Activated CD8-positive, alpha-beta memory T cell treated with anti-CD3 and anti-CD28 coated beads for 48 hours (primary cell): ENCODE measurements at regions not wholly inside any gene's neighbourhood (a gene's known extent, or its start where the extent isn't known, plus 50 kb on each side); places are given as distances from the start of the nearest gene placed in this dataset.

Source experiments
- DNase-seq, 3 experiments: peaks; one replicate each; pipeline ENCODE4 v3.0.0-alpha.2; 2020; ENCODE audit warnings: low read depth in 2 of 3, low spot score in 2 of 3

GRCh38 chr9:126239515-126239914, 87.1 kb upstream of the MVB12B start:
- DNase-seq = no peak

DNA sequence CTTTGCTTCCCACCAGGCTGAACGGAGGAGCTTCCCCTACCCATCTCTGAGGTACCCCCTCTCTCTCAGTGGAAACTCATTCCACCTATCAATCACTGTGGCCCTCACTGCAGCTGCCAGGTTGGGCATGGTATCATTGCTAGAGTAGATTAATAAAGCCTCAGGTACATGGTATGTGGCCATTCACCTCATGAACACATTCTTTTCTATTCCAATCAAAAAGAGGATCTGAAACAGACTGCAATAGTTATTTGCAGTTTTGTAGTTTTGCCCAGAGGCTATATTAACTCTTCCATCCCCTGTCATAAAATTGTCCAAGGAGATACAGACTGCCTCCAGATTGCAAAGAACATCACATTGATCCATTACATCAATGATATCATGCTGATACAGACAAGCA, 85.8 kb upstream of the MVB12B start:
- DNase-seq = no peak

- no peak for DNase-seq
Observed at GRCh38 chr9:126248680-126249079, 77.9 kb upstream of the MVB12B start.

- DNase-seq = no peak
Observed at GRCh38 chr9:126261584-126262356, 64.9 kb upstream of the MVB12B start.

DNA sequence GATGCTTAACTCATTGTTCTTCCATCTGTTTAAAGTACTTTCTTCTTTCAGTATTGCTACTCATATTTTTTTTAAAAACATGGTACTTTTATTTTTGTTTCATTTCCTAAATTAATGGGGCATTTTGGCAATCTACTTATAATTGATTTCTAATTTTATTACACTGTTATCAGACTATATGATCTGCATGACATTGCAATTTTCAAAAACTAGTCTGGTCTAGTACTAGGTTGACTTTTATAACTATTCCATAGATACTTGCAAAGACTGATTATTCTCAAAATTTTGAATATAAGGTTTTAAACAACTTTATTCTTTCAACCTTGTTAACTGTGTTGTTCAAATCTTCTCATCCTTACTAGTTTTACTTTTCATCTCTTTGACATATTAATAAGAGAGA, 63.9 kb upstream of the MVB12B start:
- DNase-seq = no peak

DNA sequence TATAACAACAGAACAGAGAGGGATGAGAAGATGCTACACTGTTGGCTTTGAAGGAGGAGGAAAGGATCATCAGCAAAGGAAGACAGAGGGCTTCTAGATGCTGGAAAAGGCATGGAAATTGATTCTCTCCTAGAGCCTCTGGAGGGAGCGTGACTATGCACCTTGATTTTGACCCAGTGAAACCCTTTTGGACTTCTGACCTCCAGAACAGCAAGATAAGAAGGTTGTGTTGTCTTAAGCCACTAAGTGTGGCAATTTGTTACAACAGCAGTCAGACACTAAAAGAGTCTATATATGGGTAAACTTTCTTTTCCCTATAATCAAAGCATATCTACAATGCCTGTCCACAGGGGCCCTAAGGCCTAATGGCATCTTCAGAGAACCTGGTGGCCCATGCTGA, 56.1 kb upstream of the MVB12B start:
- DNase-seq = no peak

DNA sequence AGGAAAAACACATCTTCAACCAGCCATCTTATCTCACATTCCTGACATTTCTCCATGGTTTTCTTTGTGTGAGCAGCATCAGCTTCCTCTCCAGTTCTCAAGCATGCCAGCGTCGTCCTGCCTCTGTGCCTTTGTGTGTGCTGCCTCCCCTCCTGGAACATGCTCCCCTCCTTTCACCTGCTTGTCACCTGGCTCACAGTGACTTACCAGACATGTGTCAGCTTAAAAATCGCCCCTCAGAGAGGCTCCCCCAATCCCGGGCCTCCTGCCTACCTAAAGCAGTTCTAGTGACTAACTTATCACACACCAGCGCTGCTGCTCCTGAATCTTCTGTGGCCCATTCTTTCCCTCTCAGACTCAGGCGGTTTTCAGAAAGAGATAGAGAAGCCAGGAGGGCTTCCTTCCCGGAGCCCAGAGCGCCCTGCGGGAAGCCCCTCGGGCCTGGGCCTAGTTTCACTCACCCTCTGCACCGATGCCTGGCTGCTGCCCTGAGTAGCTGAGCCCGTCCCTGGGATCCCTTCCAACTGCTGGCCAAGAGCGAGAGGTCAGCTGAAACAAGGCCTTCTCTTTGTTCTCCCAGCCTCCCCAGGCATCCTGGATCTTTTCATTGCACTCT, 51.1 kb upstream of the MVB12B start:
- DNase-seq = no peak

DNA sequence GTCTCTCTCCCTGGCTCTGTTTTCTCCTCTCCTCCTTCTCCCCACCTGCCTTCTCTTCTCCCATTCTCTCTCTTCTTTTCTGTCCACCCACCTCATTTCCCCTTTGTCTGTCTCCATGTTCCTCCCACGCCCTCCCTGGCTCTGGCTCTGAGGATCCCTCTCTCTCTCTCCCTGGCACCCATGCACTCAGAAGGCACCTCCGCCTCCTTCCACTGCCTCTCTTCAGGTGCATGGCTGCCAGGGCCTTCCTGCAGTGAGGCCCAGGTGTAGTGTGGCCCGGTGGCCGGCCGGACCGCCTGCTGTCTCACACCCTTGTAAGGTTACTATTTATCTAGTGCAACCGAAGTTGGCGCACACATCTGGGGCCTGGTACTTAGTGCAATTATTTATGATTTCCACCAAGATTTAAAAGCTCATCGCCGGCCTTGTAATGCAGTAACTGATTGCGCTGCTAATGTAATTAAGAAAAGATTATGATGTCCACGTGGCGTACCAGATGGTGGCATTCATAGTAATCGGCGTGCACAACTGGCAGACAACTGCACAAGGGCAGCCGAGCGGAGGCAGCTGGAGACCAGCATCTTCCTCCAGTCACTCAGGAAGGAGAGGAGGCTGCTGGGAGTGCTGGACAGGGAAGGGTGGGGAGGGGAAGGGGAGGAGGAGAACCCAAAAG, 50.4 kb upstream of the MVB12B start:
- DNase-seq = no peak
